WI38 (cell line): ENCODE measurements at regions not wholly inside any gene's neighbourhood (a gene's known extent, or its start where the extent isn't known, plus 50 kb on each side); places are given as distances from the start of the nearest gene placed in this dataset.
"Not testable (repeated sequence)": the region's sequence is repeated elsewhere in the genome, so short reads cannot be mapped to it uniquely, and the experiment has no call there.

Experiments
- H3K4me3 ChIP-seq: 2 replicates; pipeline ENCODE4 v1.5.1; 2011; ENCODE audit warnings: low read depth, mild to moderate bottlenecking, control low read depth, low read length
- CTCF ChIP-seq: IDR thresholded peaks from 2 replicates; pipeline ENCODE4 v1.5.1; 2012; ENCODE audit warnings: low read depth, mild to moderate bottlenecking, control low read depth, low read length

- no peak overlapping the region for H3K4me3 ChIP-seq
- TF ChIP-seq CTCF = no peak
These were observed 218.0 kb downstream of the WNT5A start for GRCh38 chr3:55269096-55269495.

DNA sequence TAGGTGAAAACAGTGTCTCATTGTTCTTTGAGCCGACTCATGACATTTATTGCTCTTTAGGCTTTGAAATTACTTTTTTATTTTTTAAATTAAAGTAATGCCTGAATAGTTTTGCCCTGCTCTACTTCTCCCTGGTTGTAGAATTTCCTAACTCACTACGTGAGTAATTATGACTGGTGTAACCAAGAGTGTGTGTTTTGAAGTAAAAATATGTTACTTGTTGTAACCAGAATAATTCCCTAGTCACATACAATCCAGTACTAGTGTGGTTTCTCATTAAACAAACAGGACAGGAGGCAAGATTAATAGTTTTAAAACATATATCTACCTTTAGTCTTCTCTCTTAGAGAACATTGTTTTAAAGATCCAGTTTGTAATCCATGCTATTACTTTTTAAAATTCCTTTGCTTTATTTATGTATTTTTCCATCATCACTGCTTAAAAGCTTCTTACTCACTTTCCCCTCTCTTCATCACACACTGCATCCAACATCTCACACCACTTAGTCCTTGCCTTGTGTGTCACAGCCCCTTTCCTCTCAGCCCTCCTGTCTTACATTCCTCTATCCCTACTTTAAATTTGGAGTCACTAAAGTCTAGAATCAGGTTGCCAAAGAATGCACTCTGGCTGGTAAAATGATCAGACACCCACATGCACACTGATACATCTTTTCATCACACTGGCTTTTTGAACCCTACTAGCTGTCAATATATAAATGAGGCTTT is 219.7 kb downstream of the WNT5A start:
- no peak overlapping the region for H3K4me3 ChIP-seq
- TF ChIP-seq CTCF = no peak

DNA sequence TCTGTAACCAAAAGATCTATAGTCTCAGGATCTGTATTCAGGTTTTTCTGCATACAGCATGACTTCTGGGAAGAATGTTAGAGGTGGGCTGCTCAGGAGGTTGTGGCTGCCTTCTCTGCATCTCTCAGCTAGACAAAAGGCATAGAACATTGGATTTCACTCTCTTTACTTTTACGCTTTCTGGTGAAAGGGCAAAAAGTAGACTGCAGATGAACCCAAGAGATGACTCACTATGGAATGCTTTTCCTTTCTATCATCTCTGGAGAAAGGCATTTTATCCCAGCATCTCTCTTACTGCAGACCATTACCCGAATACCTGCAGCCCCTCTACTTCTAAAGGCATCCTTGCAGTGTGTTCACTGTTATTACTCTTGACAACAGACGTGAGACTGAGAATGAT is 222.2 kb downstream of the WNT5A start:
- TF ChIP-seq CTCF = no peak
- no peak overlapping the region for H3K4me3 ChIP-seq

DNA sequence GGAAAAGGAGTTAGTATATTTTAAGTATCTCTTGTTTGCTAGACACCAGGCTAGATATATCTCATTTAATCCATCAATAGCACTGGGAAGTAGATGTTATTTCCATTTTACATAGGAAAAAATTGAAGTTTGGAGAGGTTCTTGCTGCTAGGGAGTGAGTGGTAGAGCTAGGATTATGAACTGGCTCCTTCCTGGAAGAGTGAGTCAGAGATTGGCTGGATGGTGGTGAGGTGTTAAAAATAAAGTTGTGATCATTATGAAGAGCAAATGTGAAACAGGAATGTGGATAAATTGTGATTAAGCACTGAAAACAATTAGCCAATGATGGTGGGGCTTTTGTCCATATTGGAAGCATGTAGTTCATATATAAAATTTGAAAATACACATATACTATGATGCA is 234.2 kb downstream of the WNT5A start:
- H3K4me3 ChIP-seq = no peak overlapping the region
- no peak for TF ChIP-seq CTCF

DNA sequence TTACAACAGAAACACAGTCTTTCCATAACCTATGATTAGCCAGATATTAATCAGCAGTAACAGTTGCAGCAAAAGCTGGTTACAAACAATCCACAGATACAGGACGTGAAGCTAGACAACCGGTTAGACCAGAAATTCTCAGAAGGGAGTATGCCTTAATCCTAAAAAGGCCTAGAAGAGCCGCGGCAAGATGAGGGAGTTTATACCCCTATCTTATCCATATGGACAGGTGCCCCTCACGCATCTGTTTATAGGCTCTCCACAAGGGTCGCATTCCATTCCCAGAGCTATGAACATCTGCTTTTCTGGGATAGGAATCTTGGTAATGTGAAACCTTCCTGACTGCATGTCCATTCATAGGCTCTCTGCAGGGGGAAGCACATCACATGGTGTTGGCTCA is 237.9 kb downstream of the WNT5A start:
- H3K4me3 ChIP-seq = not testable (repeated sequence)

DNA sequence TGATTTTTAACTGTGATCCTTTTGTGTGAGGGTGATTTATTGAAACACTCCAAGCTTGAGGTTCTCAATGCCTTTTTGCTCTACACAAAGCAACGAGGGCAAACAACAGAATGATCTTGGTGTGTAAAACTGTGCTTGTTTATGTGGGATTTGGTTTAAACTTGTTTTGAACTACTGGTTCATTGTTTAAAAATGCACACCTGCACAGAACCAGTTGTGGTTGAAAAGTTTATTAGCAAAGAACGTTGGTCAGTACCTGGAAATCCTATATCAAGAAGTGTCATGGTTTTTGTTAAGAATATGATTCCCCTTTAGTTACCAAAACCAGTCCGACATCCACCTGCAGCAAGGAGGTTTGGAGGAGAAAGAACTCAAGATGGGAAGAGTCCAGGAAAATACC is 239.4 kb downstream of the WNT5A start:
- H3K4me3 ChIP-seq = no peak overlapping the region
- TF ChIP-seq CTCF = no peak

DNA sequence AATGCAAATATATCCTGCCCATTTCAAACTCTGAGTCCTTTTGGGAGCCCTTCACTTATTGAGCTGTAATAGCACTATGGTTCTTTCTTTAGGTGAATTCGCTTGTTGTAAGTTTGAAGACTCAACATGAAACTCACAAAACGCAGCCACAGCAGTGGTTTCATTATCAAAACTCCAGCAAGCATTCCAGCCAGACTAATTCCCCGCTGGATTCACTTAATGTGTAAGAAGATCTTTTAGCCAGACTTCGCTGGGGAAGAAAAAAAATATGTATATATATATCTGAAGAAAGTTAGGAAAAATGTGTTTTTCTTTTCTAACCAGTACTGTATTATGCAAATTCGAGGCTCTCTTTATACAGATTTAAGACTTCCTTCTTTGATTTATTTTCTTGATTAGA is 241.1 kb downstream of the WNT5A start:
- peak overlapping the region; percentile 31 for H3K4me3 ChIP-seq
- no peak for TF ChIP-seq CTCF

- no peak for TF ChIP-seq CTCF
- H3K4me3 ChIP-seq = peak overlapping the region; percentile 31
These were observed 241.8 kb downstream of the WNT5A start for GRCh38 chr3:55245351-55245750.
